GM19025 (cell line): ENCODE measurements at regions not wholly inside any gene's neighbourhood (a gene's known extent, or its start where the extent isn't known, plus 50 kb on each side); places are given as distances from the start of the nearest gene placed in this dataset.
A peak's percentile ranks its signal among the peaks of the same experiment; 100 is the strongest.
"Not testable (repeated sequence)": the region's sequence is repeated elsewhere in the genome, so short reads cannot be mapped to it uniquely, and the experiment has no call there.

Experiments
- ATAC-seq: cut with Tn5 transposase; IDR thresholded peaks from one replicate; pipeline ENCODE4 v1.9.1; 2021; ENCODE audit warnings: mild to moderate bottlenecking, low read depth, moderate library complexity; ENCODE audit not compliant: unreplicated experiment

- ATAC-seq = no peak
Observed at GRCh38 chr6:97347111-97347510, 64.1 kb upstream of the MMS22L start.

GRCh38 chr6:97361286-97361685, 78.3 kb upstream of the MMS22L start:
- ATAC-seq = no peak

- ATAC-seq = no peak
Observed at GRCh38 chr6:97364327-97364726, 81.3 kb upstream of the MMS22L start.

GRCh38 chr6:97382071-97382470, 99.1 kb upstream of the MMS22L start:
- ATAC-seq = not testable (repeated sequence)

GRCh38 chr6:97392735-97393134, 109.7 kb upstream of the MMS22L start:
- no peak for ATAC-seq

- ATAC-seq = peak; percentile 80
Observed at GRCh38 chr6:97394160-97394748, 111.2 kb upstream of the MMS22L start.

- ATAC-seq = no peak
Observed at GRCh38 chr6:97396880-97397279, 113.9 kb upstream of the MMS22L start.

- ATAC-seq = no peak
Observed at GRCh38 chr6:97399208-97399607, 116.2 kb upstream of the MMS22L start.

- no peak for ATAC-seq
Observed at GRCh38 chr6:97401533-97401932, 118.5 kb upstream of the MMS22L start.

GRCh38 chr6:97405818-97406409, 122.9 kb upstream of the MMS22L start:
- no peak for ATAC-seq

- no peak for ATAC-seq
Observed at GRCh38 chr6:97406633-97407032, 123.6 kb upstream of the MMS22L start.

GRCh38 chr6:97411610-97412009, 128.6 kb upstream of the MMS22L start:
- no peak for ATAC-seq

- no peak for ATAC-seq
Observed at GRCh38 chr6:97412511-97412910, 129.5 kb upstream of the MMS22L start.

GRCh38 chr6:97422171-97422570, 139.2 kb upstream of the MMS22L start:
- ATAC-seq = no peak

GRCh38 chr6:97423190-97423589, 140.2 kb upstream of the MMS22L start:
- ATAC-seq = peak; percentile 74

GRCh38 chr6:97427648-97428047, 144.6 kb upstream of the MMS22L start:
- peak; percentile 66 for ATAC-seq

GRCh38 chr6:97437087-97437486, 154.1 kb upstream of the MMS22L start:
- no peak for ATAC-seq

- no peak for ATAC-seq
Observed at GRCh38 chr6:97438011-97438671, 155.1 kb upstream of the MMS22L start.

GRCh38 chr6:97440590-97441176, 157.7 kb upstream of the MMS22L start:
- no peak for ATAC-seq

GRCh38 chr6:97443408-97444080, 160.5 kb upstream of the MMS22L start:
- no peak for ATAC-seq

- no peak for ATAC-seq
Observed at GRCh38 chr6:97445407-97445806, 162.4 kb upstream of the MMS22L start.
